Activated T-cell treated with anti-CD3 and anti-CD28 coated beads, Interleukin-2, amount 50 U/mL, for 72 hours (primary cell): ENCODE measurements at regions not wholly inside any gene's neighbourhood (a gene's known extent, or its start where the extent isn't known, plus 50 kb on each side); places are given as distances from the start of the nearest gene placed in this dataset.
"Not testable (repeated sequence)": the region's sequence is repeated elsewhere in the genome, so short reads cannot be mapped to it uniquely, and the experiment has no call there.

Experiments
- ATAC-seq, 2 donors: fragments of 150-1000 bp; cut with Tn5 transposase; replicated peaks in 1 of 2; 2 replicates each; pipeline ENCODE4 v1.10.0; 2021; ENCODE audit warnings: moderate library complexity in 2 of 2, mild to moderate bottlenecking in 1 of 2
- DNase-seq, 2 donors: peaks; one replicate each; pipeline ENCODE4 v3.0.0; 2021 to 2022; ENCODE audit warnings: mixed read lengths in 1 of 2
- H3K27ac Mint-ChIP-seq: one replicate; pipeline ENCODE4 v1.8.0; 2022; ENCODE audit warnings: mild to moderate bottlenecking, moderate library complexity, mixed read lengths
- H3K27me3 Mint-ChIP-seq: one replicate; pipeline ENCODE4 v1.8.0; 2022; ENCODE audit warnings: low read depth, mixed read lengths
- H3K36me3 Mint-ChIP-seq, 2 donors: one replicate each; pipeline ENCODE4 v1.8.0; 2022; ENCODE audit warnings: mixed read lengths in 2 of 2, mild to moderate bottlenecking in 1 of 2; ENCODE audit not compliant: insufficient read depth in 2 of 2
- H3K4me1 Mint-ChIP-seq: one replicate; pipeline ENCODE4 v1.8.0; 2022; ENCODE audit warnings: low read depth, mixed read lengths
- H3K4me3 Mint-ChIP-seq, 2 donors: one replicate each; pipeline ENCODE4 v1.8.0; 2022; ENCODE audit warnings: mild to moderate bottlenecking in 2 of 2, mixed read lengths in 2 of 2, moderate library complexity in 2 of 2
- H3K9me3 Mint-ChIP-seq, 2 donors: one replicate each; pipeline ENCODE4 v1.8.0; 2022; ENCODE audit warnings: mixed read lengths in 2 of 2

GRCh38 chr2:87956613-87957012, 59.7 kb downstream of the RNU2-63P start:
- H3K9me3 Mint-ChIP-seq, DNase-seq, ATAC-seq, H3K27me3 Mint-ChIP-seq, H3K27ac Mint-ChIP-seq, H3K4me3 Mint-ChIP-seq, H3K36me3 Mint-ChIP-seq, H3K4me1 Mint-ChIP-seq: not testable (repeated sequence)

GRCh38 chr2:87949008-87949407, 67.3 kb downstream of the RNU2-63P start:
- H3K4me3 Mint-ChIP-seq, DNase-seq, H3K9me3 Mint-ChIP-seq, H3K27ac Mint-ChIP-seq, H3K4me1 Mint-ChIP-seq, H3K27me3 Mint-ChIP-seq, H3K36me3 Mint-ChIP-seq: not testable (repeated sequence)
- ATAC-seq = peak; percentile 69 to 87

- H3K4me3 Mint-ChIP-seq, DNase-seq: not testable (repeated sequence)
Measured at GRCh38 chr2:87946644-87947370, 69.5 kb downstream of the RNU2-63P start.

DNA sequence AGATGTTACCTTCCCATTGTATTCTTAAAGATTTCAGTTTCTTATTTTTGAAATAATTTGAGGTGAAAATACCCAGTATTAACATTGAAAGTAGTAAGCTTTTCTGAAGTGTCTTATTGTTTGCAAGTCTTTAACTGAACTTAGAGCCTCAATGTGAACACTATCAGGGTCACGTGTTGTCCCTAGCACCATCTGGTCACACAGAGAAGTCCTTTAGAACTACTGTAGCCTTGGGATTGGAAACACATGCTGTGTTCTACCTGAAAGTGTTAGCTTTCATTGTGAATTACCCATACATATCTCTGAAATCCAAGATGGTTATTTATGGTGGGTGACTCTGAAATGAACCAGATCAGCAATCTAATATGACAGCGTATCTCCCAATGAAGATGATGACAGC, 77.0 kb downstream of the RNU2-63P start:
- H3K4me1 Mint-ChIP-seq, H3K4me3 Mint-ChIP-seq, H3K36me3 Mint-ChIP-seq, ATAC-seq, H3K9me3 Mint-ChIP-seq, DNase-seq, H3K27me3 Mint-ChIP-seq, H3K27ac Mint-ChIP-seq: not testable (repeated sequence)

More at GRCh38 chr2:87946644-87947370, 69.5 kb downstream of the RNU2-63P start:
- not testable (repeated sequence) for H3K4me1 Mint-ChIP-seq, H3K9me3 Mint-ChIP-seq, H3K27ac Mint-ChIP-seq, H3K27me3 Mint-ChIP-seq, H3K36me3 Mint-ChIP-seq, ATAC-seq

DNA sequence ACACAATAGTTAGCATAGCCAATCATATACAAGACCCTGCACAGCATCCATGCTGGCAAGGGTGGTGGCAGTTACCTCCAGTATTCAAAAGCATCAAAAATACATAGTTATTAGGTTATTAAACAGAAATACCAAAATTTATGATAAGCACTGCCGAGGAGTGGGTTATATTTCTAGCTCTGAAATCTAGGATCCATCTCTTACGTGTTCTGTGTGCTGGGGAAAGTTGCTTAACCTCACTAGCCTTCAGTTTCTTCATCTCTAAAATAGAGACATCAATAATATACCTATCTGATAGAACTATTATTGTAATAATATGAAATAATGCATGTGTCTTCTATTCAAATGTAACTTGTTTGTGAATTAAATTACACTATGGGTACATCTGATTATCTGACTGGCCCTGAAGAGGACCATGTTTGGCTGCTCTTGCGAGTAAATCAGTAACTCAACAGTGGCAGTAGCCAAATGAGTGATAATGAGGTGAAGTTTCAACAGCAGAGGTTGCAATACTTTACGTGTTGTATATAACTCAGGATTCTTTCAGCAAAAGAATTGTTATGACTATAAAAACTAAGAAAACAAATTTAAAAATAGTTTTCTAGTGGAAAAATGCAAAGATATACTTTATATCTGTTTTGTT, 93.5 kb upstream of the RGPD2 start:
- not testable (repeated sequence) for ATAC-seq, H3K27me3 Mint-ChIP-seq, DNase-seq, H3K9me3 Mint-ChIP-seq, H3K36me3 Mint-ChIP-seq, H3K27ac Mint-ChIP-seq, H3K4me3 Mint-ChIP-seq, H3K4me1 Mint-ChIP-seq

DNA sequence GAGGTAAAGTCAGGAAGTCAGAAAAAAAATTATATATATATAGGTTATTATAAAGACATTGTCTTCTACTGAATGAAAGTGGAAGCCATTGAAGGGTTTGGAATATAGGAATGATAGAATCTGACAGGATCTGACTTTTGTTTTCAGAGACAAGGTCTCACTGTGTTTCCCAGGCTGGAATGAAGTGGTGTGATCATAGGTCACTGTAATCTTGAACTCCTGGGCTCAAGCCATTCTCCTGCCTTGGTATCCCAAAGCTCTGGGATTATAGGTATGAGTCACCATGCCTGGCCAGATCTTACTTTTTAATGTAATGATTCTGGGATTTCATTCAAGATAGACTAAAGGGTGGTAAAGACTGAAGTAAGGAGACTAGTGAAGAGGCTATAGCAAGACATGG, 91.6 kb upstream of the RGPD2 start:
- H3K4me3 Mint-ChIP-seq, H3K4me1 Mint-ChIP-seq, DNase-seq, H3K27ac Mint-ChIP-seq, ATAC-seq, H3K9me3 Mint-ChIP-seq, H3K36me3 Mint-ChIP-seq, H3K27me3 Mint-ChIP-seq: not testable (repeated sequence)

DNA sequence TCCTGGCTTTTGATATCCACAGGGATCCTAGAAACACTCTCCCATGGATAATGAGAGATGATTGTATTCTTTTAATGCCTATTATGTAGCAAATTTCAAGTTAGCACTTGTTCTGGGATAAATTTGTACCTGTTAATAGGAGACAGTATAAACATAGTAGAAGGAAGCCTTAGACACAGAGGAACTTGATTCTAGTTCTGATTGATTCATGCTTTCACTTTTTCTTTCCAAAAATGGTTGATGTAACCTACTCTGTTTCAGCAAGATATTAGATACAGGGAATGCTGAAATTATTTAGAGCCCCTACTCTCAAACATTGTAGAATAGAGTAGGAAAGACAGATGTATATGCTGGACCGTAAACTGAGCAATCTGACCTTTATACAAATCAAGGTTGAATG, 85.3 kb upstream of the RGPD2 start:
- H3K27me3 Mint-ChIP-seq, H3K36me3 Mint-ChIP-seq, H3K4me3 Mint-ChIP-seq, DNase-seq, H3K9me3 Mint-ChIP-seq, H3K27ac Mint-ChIP-seq, H3K4me1 Mint-ChIP-seq, ATAC-seq: not testable (repeated sequence)

GRCh38 chr2:87909042-87909441, 83.4 kb upstream of the RGPD2 start:
- not testable (repeated sequence) for H3K9me3 Mint-ChIP-seq, H3K4me1 Mint-ChIP-seq, H3K36me3 Mint-ChIP-seq, H3K4me3 Mint-ChIP-seq, DNase-seq, H3K27me3 Mint-ChIP-seq, H3K27ac Mint-ChIP-seq
- peak; percentile 79 to 88 for ATAC-seq

DNA sequence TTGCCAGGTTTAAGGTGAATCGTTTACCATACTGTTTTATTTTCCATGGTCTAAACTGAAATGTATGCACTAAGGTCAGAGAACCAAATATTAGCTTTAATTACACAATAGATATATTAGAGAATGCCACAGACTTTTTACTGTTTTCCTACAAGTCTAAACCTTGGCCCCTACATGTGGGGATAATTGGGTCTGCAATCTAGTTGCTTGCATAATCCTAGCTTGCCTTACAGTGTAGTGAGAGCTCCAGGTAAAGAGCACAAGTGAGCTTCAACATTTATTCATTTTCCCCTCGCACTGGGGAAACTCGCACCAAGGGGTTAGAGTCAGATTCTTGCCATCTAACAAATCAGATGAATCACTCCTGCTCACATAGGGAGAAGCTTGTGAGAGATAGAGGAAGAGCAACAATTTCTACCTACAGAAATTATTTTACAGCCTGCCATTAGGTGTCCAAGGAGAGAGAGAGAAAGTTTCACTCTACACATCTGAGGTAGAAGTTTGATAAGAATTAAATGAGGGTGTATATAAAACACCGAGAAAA, 82.0 kb upstream of the RGPD2 start:
- not testable (repeated sequence) for H3K4me1 Mint-ChIP-seq, H3K27me3 Mint-ChIP-seq, H3K36me3 Mint-ChIP-seq, DNase-seq, H3K27ac Mint-ChIP-seq, H3K9me3 Mint-ChIP-seq, H3K4me3 Mint-ChIP-seq
- peak in 1 of 2 donors; percentile 30 for ATAC-seq

- not testable (repeated sequence) for DNase-seq, H3K9me3 Mint-ChIP-seq, H3K27ac Mint-ChIP-seq, H3K27me3 Mint-ChIP-seq, H3K4me3 Mint-ChIP-seq, H3K36me3 Mint-ChIP-seq, ATAC-seq, H3K4me1 Mint-ChIP-seq
Measured at GRCh38 chr2:87903242-87904114, 77.9 kb upstream of the RGPD2 start.

DNA sequence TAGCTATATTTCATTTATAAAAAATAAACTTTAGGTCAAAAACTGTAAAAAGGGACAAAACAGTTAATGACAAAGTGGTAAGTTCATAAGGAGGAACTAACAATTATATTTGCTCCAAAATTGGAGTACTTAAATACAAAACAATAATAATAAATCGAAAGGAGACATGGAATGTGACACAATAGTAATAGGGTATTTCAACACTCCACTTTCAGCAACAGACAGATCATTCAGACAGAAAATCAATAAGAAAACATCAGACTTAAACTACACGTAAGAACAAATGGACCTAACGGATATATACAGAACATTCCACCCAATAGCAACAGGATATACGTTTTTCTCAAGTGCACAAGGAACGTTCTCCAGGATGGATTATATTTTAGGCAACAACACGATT, 58.1 kb upstream of the RGPD2 start:
- not testable (repeated sequence) for ATAC-seq, H3K4me1 Mint-ChIP-seq, H3K36me3 Mint-ChIP-seq, H3K27ac Mint-ChIP-seq, H3K9me3 Mint-ChIP-seq, H3K4me3 Mint-ChIP-seq, DNase-seq, H3K27me3 Mint-ChIP-seq
